Astrocyte (in vitro differentiated cells and primary cell): ENCODE measurements at regions not wholly inside any gene's neighbourhood (a gene's known extent, or its start where the extent isn't known, plus 50 kb on each side); places are given as distances from the start of the nearest gene placed in this dataset.

Experiments
- EZH2 ChIP-seq: IDR thresholded peaks from 2 replicates; pipeline ENCODE4 v1.6.1; 2012; ENCODE audit warnings: mild to moderate bottlenecking, low read length, inconsistent platforms; ENCODE audit not compliant: insufficient read depth
- TF ChIP-seq, protein P1 (sequence below): IDR thresholded peaks from 2 replicates; pipeline ENCODE4 v1.5.1; 2011; ENCODE audit warnings: low read depth, mild to moderate bottlenecking, inconsistent platforms, low read length, moderate library complexity; ENCODE audit not compliant: insufficient read depth

DNA sequence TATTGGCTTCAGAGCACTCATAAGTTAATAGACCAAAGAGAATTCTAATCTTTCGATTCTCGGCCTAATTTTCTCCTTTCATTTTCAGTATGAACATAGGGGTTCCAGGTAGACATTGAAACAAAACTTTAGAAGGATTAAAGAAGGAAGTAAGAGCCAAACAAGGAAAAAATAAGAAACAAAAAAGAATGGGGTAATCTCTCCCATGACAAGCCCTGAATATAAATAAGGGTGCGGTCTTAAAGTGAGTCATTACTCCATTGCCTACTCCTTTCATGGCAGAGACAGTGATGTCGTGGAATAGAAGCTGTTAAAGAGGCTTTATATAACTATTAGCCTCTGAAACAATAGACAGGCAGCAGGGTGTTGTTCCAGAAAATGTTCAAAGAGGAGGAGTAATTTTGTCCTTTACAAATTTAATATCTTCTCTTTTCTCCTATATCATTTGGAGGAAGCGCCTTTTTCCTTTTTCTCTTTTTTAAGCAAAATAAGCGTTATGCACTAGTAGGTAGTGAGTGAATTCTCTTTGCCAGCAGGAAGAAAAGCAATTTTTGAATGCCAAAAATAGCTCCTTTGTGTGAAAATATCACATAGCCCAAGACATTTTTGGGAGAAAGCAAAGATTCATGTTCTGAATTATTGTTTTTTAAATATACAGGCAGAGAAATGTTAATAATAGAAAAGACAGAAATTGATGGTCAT is 607.9 kb upstream of the KCNMB2 start:
- TF ChIP-seq, protein P1, sequence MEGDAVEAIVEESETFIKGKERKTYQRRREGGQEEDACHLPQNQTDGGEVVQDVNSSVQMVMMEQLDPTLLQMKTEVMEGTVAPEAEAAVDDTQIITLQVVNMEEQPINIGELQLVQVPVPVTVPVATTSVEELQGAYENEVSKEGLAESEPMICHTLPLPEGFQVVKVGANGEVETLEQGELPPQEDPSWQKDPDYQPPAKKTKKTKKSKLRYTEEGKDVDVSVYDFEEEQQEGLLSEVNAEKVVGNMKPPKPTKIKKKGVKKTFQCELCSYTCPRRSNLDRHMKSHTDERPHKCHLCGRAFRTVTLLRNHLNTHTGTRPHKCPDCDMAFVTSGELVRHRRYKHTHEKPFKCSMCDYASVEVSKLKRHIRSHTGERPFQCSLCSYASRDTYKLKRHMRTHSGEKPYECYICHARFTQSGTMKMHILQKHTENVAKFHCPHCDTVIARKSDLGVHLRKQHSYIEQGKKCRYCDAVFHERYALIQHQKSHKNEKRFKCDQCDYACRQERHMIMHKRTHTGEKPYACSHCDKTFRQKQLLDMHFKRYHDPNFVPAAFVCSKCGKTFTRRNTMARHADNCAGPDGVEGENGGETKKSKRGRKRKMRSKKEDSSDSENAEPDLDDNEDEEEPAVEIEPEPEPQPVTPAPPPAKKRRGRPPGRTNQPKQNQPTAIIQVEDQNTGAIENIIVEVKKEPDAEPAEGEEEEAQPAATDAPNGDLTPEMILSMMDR = no peak
- no peak for TF ChIP-seq EZH2
